WTC11 (cell line): ENCODE measurements at regions not wholly inside any gene's neighbourhood (a gene's known extent, or its start where the extent isn't known, plus 50 kb on each side); places are given as distances from the start of the nearest gene placed in this dataset.

Experiments
- ATAC-seq: fragments of 200-7000 bp; cut with Tn5 transposase; 2 replicates; pipeline ENCODE4 v1.10.0; 2021; ENCODE audit warnings: mild to moderate bottlenecking, moderate library complexity
- CTCF ChIA-PET: fragments of 300-600 bp; sonication (Branson Sonifier 250); formaldehyde crosslinking; loops from one replicate; lab custom pipeline; 2021; ENCODE audit warnings: antibody characterized with exemption; lab: Charles Lee
- POLR2A ChIA-PET: fragments of 350-600 bp; sonication (Branson Sonifier 250); formaldehyde crosslinking; loops from one replicate; lab custom pipeline; 2021; ENCODE audit warnings: antibody characterized with exemption; lab: Charles Lee
- DNase-seq: peaks from one replicate; pipeline ENCODE4 v3.0.0; 2021; ENCODE audit warnings: low spot score
- H3K27ac Mint-ChIP-seq: 2 replicates; pipeline ENCODE4 v1.8.0; 2021; ENCODE audit warnings: mixed read lengths
- H3K27me3 Mint-ChIP-seq: 2 replicates; pipeline ENCODE4 v1.8.0; 2021; ENCODE audit warnings: low read depth, mild to moderate bottlenecking, moderate library complexity, mixed read lengths
- H3K36me3 Mint-ChIP-seq: 2 replicates; pipeline ENCODE4 v1.8.0; 2021; ENCODE audit warnings: mixed read lengths
- H3K4me1 Mint-ChIP-seq: 2 replicates; pipeline ENCODE4 v1.8.0; 2022; ENCODE audit warnings: mixed read lengths
- H3K4me3 Mint-ChIP-seq: 2 replicates; pipeline ENCODE4 v1.8.0; 2021; ENCODE audit warnings: mild to moderate bottlenecking, moderate library complexity, mixed read lengths
- H3K9me3 Mint-ChIP-seq: 2 replicates; pipeline ENCODE4 v1.8.0; 2021; ENCODE audit warnings: mixed read lengths
- CBFB ChIP-seq: sonication (generic); formaldehyde crosslinking; IDR thresholded peaks from 2 replicates; pipeline ENCODE4 v1.8.1; 2022; ENCODE audit warnings: mild to moderate bottlenecking, low read depth, missing genetic modification reagents
- ESRRA ChIP-seq: sonication (generic); formaldehyde crosslinking; IDR thresholded peaks from 2 replicates; pipeline ENCODE4 v1.8.1; 2022; ENCODE audit warnings: mild to moderate bottlenecking, missing genetic modification reagents, borderline replicate concordance
- FOXK1 ChIP-seq: sonication (generic); formaldehyde crosslinking; IDR thresholded peaks from 2 replicates; pipeline ENCODE4 v1.8.0; 2022; ENCODE audit warnings: mild to moderate bottlenecking, moderate library complexity, missing genetic modification reagents
- NFYB ChIP-seq: sonication (generic); formaldehyde crosslinking; conservative IDR thresholded peaks from 2 replicates; pipeline ENCODE4 v1.8.0; 2022; ENCODE audit warnings: low read depth, missing genetic modification reagents
- TCF7 ChIP-seq: sonication (generic); formaldehyde crosslinking; IDR thresholded peaks from 2 replicates; pipeline ENCODE4 v1.8.0; 2022; ENCODE audit warnings: mild to moderate bottlenecking, low read depth, missing genetic modification reagents, moderate library complexity
- TEAD4 ChIP-seq: sonication (generic); formaldehyde crosslinking; IDR thresholded peaks from 2 replicates; pipeline ENCODE4 v1.8.0; 2022; ENCODE audit warnings: mild to moderate bottlenecking, missing genetic modification reagents
- TP53 ChIP-seq: sonication (generic); formaldehyde crosslinking; IDR thresholded peaks from 2 replicates; pipeline ENCODE4 v1.8.1; 2023; ENCODE audit warnings: mild to moderate bottlenecking, missing genetic modification reagents
- ZNF219 ChIP-seq: sonication (generic); formaldehyde crosslinking; IDR thresholded peaks from 2 replicates; pipeline ENCODE4 v1.8.0; 2023; ENCODE audit warnings: missing genetic modification reagents, mild to moderate bottlenecking, borderline replicate concordance
- ZNF423 ChIP-seq: fragments of 250-450 bp; sonication (Bioruptor Pico); IDR thresholded peaks from 2 replicates; pipeline ENCODE4 v2.1.2; 2022; ENCODE audit warnings: mild to moderate bottlenecking, moderate library complexity
- TF ChIP-seq, protein P1 (sequence below): sonication (generic); formaldehyde crosslinking; IDR thresholded peaks from 2 replicates; pipeline ENCODE4 v1.8.1; 2023; ENCODE audit warnings: mild to moderate bottlenecking, missing genetic modification reagents
- TF ChIP-seq, protein P2 (sequence below): sonication (generic); formaldehyde crosslinking; IDR thresholded peaks from 2 replicates; pipeline ENCODE4 v1.8.1; 2023; ENCODE audit warnings: mild to moderate bottlenecking, moderate library complexity, missing genetic modification reagents
- TF ChIP-seq, protein P3 (sequence below): sonication (generic); formaldehyde crosslinking; conservative IDR thresholded peaks from 2 replicates; pipeline ENCODE4 v1.8.1; 2022; ENCODE audit warnings: mild to moderate bottlenecking, missing genetic modification reagents
- TF ChIP-seq, protein P4 (sequence below): fragments of 250-450 bp; sonication (Bioruptor Pico); conservative IDR thresholded peaks from 2 replicates; pipeline ENCODE4 v1.9.0; 2021; ENCODE audit warnings: mild to moderate bottlenecking
- TF ChIP-seq, protein P5 (sequence below): fragments of 250-450 bp; sonication (Bioruptor Pico); IDR thresholded peaks from 2 replicates; pipeline ENCODE4 v1.9.0; 2021; ENCODE audit warnings: mild to moderate bottlenecking, borderline replicate concordance
- TF ChIP-seq, protein P6 (sequence below): sonication (generic); formaldehyde crosslinking; IDR thresholded peaks from 2 replicates; pipeline ENCODE4 v1.8.1; 2023; ENCODE audit warnings: mild to moderate bottlenecking, missing genetic modification reagents, moderate library complexity
- TF ChIP-seq, protein P7 (sequence below): sonication (generic); formaldehyde crosslinking; IDR thresholded peaks from 2 replicates; pipeline ENCODE4 v1.8.1; 2022; ENCODE audit warnings: low read depth, mild to moderate bottlenecking, moderate library complexity, missing genetic modification reagents, borderline replicate concordance

DNA sequence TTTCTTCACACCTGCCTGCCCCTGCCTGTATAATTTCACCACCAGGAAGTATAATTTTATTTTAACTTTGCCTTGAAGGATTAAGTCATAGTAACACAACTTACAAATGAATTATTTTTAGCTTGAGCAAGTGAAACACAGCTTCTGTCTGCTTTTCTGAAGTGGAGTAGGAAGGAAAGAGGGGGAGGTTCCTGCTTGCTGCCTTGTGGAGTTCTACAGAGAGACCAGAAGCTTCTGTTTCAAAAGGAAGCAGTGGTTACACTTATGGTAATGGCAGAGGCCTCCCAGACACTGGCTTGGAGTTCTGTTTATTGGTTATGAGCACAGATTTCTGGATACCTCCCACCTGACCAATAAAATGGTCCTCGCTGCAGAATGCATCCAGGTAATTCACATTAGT lies 159.6 kb downstream of the TMEM200A start:
- H3K4me1 Mint-ChIP-seq = no peaks in the 10 kb centered on the region
- no peaks in the 10 kb centered on the region for H3K27me3 Mint-ChIP-seq
- H3K4me3 Mint-ChIP-seq = no peak overlapping the region
- POLR2A ChIA-PET = no interaction called here
- no peak for DNase-seq
- TF ChIP-seq CBFB (CRISPR knock-in tag) (no peak), ESRRA (CRISPR knock-in tag) (no peak)
- TF ChIP-seq, all 79 proteins: peak for 0
- no peak overlapping the region for H3K27ac Mint-ChIP-seq
- CTCF ChIA-PET = no interaction called here
- H3K9me3 Mint-ChIP-seq = no peaks in the 10 kb centered on the region
- no peaks in the 10 kb centered on the region for H3K36me3 Mint-ChIP-seq
- ATAC-seq = no peak

DNA sequence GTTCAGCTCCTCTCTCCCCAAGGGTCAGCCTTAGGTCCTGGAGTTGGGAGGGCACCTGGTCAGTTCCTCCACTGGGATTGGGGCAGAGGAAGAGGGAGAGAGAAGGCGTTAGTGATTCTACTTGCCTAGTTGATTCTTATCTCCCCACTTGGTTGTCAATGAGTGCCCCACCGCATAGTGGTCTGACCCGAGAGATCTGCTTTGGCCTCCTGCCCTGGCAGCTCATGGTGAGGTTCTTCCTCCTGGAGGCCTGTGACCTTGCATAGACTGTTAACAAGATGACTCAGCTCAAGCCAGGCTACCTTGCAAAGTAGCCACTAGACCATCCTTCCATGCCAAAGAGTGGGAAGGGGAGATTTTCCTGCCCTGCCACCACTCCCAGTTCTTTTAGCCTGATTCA lies 160.6 kb downstream of the TMEM200A start:
- no peaks in the 10 kb centered on the region for H3K36me3 Mint-ChIP-seq
- CTCF ChIA-PET = interaction anchor here (1.0 kb wide), 1 partner anchor 213 kb away, joined by 3 read pairs; no protein-coding TSS in a partner anchor

DNA sequence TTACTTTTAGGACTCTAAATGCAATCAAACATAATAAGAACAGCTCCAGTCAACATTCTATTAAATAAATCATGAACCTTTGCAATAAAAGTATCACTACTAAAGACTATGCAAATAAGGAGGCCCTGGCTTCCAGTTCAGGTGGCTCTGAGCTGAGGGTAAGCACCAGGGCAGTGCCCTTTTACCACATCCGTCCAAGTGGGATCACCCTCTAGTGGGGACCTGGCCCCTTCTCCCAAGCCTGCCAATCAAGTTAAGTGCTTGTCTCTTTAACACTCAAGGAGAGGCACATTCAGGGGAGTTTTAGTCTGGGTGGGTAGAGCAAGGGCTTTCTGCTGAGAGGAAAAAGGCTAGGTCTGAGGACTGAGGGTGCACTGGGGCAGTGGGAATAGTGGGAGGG lies 161.4 kb downstream of the TMEM200A start:
- CTCF ChIA-PET = interaction anchor here (1.0 kb wide), 1 partner anchor 214 kb away, joined by 3 read pairs; no protein-coding TSS in a partner anchor
- Mint-ChIP-seq H3K27ac (no peak overlapping the region), H3K27me3 (no peaks in the 10 kb centered on the region), H3K36me3 (no peaks in the 10 kb centered on the region), H3K4me3 (no peak overlapping the region), H3K9me3 (no peaks in the 10 kb centered on the region), H3K4me1 (no peaks in the 10 kb centered on the region)
- POLR2A ChIA-PET = no interaction called here
- ATAC-seq (no peak), DNase-seq (no peak)
- TF ChIP-seq TCF7 (CRISPR knock-in tag) (no peak), FOXK1 (CRISPR knock-in tag) (no peak), TEAD4 (CRISPR knock-in tag) (no peak), ZNF423 (no peak)
- TF ChIP-seq, protein P1, sequence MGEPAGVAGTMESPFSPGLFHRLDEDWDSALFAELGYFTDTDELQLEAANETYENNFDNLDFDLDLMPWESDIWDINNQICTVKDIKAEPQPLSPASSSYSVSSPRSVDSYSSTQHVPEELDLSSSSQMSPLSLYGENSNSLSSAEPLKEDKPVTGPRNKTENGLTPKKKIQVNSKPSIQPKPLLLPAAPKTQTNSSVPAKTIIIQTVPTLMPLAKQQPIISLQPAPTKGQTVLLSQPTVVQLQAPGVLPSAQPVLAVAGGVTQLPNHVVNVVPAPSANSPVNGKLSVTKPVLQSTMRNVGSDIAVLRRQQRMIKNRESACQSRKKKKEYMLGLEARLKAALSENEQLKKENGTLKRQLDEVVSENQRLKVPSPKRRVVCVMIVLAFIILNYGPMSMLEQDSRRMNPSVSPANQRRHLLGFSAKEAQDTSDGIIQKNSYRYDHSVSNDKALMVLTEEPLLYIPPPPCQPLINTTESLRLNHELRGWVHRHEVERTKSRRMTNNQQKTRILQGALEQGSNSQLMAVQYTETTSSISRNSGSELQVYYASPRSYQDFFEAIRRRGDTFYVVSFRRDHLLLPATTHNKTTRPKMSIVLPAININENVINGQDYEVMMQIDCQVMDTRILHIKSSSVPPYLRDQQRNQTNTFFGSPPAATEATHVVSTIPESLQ (CRISPR knock-in tag) = no peak
- TF ChIP-seq, protein P2, sequence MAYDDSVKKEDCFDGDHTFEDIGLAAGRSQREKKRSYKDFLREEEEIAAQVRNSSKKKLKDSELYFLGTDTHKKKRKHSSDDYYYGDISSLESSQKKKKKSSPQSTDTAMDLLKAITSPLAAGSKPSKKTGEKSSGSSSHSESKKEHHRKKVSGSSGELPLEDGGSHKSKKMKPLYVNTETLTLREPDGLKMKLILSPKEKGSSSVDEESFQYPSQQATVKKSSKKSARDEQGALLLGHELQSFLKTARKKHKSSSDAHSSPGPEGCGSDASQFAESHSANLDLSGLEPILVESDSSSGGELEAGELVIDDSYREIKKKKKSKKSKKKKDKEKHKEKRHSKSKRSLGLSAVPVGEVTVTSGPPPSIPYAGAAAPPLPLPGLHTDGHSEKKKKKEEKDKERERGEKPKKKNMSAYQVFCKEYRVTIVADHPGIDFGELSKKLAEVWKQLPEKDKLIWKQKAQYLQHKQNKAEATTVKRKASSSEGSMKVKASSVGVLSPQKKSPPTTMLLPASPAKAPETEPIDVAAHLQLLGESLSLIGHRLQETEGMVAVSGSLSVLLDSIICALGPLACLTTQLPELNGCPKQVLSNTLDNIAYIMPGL (CRISPR knock-in tag) = no peak
- TF ChIP-seq, protein P3, sequence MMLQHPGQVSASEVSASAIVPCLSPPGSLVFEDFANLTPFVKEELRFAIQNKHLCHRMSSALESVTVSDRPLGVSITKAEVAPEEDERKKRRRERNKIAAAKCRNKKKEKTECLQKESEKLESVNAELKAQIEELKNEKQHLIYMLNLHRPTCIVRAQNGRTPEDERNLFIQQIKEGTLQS (CRISPR knock-in tag) = no peak
- TF ChIP-seq, protein P4, sequence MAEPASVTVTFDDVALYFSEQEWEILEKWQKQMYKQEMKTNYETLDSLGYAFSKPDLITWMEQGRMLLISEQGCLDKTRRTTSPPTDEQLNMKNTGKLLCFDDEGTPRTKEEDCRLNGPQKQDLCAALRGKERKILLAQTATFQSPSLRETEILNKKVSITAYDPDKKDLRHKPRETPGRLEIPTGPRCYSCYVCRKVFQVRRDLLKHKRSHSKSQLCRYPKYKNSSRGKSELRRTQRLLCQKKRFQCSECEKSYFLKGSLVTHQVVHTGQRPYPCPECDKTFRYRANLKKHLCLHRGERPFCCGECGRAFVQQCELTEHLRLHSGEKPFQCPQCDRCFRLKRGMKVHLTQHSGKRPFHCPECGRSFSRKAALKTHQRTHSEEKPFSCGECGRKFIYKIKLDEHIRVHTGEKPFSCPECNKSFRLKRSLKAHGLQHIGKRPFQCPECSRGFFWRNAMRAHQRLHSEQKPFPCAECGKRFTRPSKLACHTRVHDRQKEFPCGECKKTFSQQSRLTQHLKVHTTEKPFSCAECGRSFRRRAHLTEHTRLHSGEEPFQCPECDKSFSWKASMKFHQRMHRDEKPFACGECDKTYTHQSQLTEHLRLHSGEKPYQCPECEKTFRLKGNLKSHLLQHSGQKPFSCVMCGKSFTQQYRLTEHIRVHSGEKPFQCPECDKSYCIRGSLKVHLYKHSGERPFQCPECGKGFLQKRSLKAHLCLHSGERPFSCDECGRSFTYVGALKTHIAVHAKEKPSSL (CRISPR knock-in tag) = no peak

More for the DNA sequence above, 160.6 kb downstream of the TMEM200A start:
- H3K4me1 Mint-ChIP-seq = no peaks in the 10 kb centered on the region
- TF ChIP-seq, protein P5, sequence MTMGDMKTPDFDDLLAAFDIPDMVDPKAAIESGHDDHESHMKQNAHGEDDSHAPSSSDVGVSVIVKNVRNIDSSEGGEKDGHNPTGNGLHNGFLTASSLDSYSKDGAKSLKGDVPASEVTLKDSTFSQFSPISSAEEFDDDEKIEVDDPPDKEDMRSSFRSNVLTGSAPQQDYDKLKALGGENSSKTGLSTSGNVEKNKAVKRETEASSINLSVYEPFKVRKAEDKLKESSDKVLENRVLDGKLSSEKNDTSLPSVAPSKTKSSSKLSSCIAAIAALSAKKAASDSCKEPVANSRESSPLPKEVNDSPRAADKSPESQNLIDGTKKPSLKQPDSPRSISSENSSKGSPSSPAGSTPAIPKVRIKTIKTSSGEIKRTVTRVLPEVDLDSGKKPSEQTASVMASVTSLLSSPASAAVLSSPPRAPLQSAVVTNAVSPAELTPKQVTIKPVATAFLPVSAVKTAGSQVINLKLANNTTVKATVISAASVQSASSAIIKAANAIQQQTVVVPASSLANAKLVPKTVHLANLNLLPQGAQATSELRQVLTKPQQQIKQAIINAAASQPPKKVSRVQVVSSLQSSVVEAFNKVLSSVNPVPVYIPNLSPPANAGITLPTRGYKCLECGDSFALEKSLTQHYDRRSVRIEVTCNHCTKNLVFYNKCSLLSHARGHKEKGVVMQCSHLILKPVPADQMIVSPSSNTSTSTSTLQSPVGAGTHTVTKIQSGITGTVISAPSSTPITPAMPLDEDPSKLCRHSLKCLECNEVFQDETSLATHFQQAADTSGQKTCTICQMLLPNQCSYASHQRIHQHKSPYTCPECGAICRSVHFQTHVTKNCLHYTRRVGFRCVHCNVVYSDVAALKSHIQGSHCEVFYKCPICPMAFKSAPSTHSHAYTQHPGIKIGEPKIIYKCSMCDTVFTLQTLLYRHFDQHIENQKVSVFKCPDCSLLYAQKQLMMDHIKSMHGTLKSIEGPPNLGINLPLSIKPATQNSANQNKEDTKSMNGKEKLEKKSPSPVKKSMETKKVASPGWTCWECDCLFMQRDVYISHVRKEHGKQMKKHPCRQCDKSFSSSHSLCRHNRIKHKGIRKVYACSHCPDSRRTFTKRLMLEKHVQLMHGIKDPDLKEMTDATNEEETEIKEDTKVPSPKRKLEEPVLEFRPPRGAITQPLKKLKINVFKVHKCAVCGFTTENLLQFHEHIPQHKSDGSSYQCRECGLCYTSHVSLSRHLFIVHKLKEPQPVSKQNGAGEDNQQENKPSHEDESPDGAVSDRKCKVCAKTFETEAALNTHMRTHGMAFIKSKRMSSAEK (CRISPR knock-in tag) = no peak
- TF ChIP-seq NFYB (CRISPR knock-in tag) (no peak), TP53 (CRISPR knock-in tag) (no peak), ZNF219 (CRISPR knock-in tag) (no peak)
- TF ChIP-seq, protein P6, sequence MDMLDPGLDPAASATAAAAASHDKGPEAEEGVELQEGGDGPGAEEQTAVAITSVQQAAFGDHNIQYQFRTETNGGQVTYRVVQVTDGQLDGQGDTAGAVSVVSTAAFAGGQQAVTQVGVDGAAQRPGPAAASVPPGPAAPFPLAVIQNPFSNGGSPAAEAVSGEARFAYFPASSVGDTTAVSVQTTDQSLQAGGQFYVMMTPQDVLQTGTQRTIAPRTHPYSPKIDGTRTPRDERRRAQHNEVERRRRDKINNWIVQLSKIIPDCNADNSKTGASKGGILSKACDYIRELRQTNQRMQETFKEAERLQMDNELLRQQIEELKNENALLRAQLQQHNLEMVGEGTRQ (CRISPR knock-in tag) = no peak
- TF ChIP-seq, protein P7, sequence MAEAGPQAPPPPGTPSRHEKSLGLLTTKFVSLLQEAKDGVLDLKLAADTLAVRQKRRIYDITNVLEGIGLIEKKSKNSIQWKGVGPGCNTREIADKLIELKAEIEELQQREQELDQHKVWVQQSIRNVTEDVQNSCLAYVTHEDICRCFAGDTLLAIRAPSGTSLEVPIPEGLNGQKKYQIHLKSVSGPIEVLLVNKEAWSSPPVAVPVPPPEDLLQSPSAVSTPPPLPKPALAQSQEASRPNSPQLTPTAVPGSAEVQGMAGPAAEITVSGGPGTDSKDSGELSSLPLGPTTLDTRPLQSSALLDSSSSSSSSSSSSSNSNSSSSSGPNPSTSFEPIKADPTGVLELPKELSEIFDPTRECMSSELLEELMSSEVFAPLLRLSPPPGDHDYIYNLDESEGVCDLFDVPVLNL (CRISPR knock-in tag) = no peak
- DNase-seq (no peak), ATAC-seq (no peak)
- H3K27me3 Mint-ChIP-seq = no peaks in the 10 kb centered on the region
- no peaks in the 10 kb centered on the region for H3K9me3 Mint-ChIP-seq
- H3K4me3 Mint-ChIP-seq = no peak overlapping the region
- POLR2A ChIA-PET = no interaction called here
- no peak overlapping the region for H3K27ac Mint-ChIP-seq
